Omental fat pad (tissue), 3 donors: ENCODE measurements at regions not wholly inside any gene's neighbourhood (a gene's known extent, or its start where the extent isn't known, plus 50 kb on each side); places are given as distances from the start of the nearest gene placed in this dataset.

ENCODE experiments used
- ATAC-seq: fragments of 150-250 bp; one replicate; pipeline ENCODE4 v1.9.1; 2016; ENCODE audit warnings: mild to moderate bottlenecking, moderate library complexity; ENCODE audit not compliant: low FRiP score
- DNase-seq: peaks from one replicate; pipeline ENCODE4 v3.0.0-alpha.2; 2019; ENCODE audit warnings: low spot score
- CTCF ChIP-seq, 3 donors: fragments of 450-650 bp; IDR thresholded peaks; one replicate each; pipeline ENCODE4 v1.5.1; 2016 to 2017; ENCODE audit warnings: antibody characterized with exemption in 3 of 3, mild to moderate bottlenecking in 3 of 3, moderate library complexity in 2 of 3

DNA sequence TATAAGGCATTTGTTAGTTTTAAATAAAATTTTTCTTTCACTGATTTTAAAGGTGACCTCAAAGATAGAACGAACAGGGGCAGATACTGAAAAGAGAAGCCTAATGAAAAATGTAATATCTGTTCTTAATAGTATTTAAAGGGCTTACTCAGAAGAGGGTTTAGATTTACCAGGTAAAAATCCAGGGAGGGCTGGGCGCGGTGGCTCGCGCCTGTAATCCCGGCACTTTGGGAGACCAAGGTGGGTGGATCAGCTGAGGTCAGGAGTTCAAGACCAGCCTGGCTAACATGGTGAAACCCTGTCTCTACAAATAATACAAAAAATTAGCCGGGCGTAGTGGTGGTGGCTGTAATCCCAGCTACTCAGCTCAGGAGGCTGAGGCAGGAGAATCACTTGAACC, 108.3 kb upstream of the CNTNAP2 start:
- no peak for TF ChIP-seq CTCF (IDR thresholded peaks at IDR 0.05)
- ATAC-seq (no peak), DNase-seq (no peak)

DNA sequence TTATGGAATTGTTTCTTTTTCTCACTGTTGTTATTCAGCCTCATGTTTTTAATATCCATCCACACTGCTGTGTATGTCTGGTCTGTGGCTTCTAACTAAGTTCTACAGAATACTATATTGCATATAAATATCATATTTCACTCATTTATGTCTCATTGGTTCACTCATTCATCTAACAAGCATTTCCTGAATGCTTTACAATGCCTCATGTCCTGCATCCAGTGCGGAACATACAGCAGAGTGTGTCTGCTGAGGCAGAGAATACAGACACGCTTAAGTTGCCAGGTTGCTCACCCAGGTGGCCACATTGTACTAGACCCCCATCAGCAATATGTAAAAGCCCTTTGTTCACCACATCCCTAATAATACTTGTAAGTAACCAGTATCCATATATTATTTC, 111.8 kb upstream of the CNTNAP2 start:
- no peak for ATAC-seq
- no peak for TF ChIP-seq CTCF (IDR thresholded peaks at IDR 0.05)
- no peak for DNase-seq

DNA sequence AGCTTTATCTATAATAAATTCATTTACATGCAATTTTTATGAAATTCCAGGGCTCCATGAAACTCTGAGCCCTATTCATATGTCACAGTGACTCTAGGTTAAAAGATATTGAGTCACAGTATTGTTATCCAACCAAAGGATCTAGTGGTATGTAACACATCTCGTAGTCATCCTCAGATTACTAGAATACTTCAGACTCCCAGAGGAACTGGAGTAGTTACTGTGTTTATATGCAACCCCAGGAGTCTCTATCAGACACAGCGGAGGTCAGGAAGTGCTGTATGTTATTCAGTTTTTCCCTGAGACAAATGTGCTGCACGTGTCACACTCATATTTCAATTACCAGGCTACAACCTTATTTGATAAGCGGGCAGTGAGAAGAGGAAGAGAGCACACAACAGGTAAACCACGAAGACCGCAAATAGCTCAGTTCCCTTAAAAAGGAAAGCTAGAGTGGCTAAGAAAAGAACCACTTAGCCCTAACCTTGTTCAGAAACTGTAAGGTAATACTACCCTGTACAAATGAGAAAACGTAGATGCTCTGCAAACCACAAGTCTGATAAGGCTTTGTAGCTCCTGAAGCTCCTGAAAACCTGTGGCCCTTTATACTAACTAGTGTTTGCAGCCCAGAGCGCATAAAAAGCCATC, 114.0 kb upstream of the CNTNAP2 start:
- DNase-seq (no peak), ATAC-seq (no peak)
- TF ChIP-seq CTCF (IDR thresholded peaks at IDR 0.05): no peak

DNA sequence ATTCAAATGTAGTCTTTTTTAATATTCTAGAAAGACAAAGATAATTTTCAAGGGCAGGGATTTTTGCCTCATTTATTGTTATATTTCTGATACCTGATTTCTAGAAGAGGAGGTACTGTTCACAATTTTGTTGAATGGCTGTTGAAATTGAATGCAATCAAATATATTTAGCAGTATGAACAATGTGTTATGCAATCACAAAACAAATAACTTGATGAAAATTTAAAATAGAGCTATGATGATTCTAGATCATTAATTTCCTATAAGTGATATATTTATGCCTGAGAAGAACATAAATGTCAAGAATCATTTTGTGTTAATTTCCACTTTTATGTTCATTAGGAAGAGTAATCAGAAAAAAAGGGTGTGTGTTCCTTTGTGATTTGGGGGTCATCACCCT, 114.6 kb upstream of the CNTNAP2 start:
- DNase-seq (no peak), ATAC-seq (no peak)
- no peak for TF ChIP-seq CTCF (IDR thresholded peaks at IDR 0.05)

DNA sequence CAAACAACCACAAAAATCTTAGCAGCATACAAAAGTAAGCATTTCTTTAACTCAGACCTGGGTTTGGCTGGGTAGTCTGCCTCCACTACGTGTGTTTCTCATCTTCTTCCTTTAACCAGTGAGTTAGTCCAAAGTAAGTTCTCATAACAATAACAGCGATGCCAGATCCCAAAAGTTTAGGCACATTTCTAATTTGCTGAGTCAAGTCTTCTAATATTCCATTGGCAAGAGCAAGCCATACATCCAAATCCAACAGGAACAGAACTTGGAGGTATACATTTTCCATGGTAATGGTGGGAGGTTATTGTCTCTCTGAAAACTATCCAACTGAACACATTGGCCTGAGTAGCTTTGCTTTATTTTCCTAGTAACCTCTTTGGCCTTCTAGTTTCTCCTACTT, 115.7 kb upstream of the CNTNAP2 start:
- no peak for DNase-seq
- no peak for ATAC-seq

GRCh38 chr7:145989469-145989868, 127.1 kb upstream of the CNTNAP2 start:
- no peak for DNase-seq
- ATAC-seq: no peak
- TF ChIP-seq CTCF (IDR thresholded peaks at IDR 0.05): no peak

More for the DNA sequence above, 115.7 kb upstream of the CNTNAP2 start:
- TF ChIP-seq CTCF (IDR thresholded peaks at IDR 0.05): no peak

- ATAC-seq (no peak), DNase-seq (no peak)
- TF ChIP-seq CTCF (IDR thresholded peaks at IDR 0.05): no peak
These were observed 130.2 kb upstream of the CNTNAP2 start for GRCh38 chr7:145986248-145986874.
